GM18498 (cell line): ENCODE measurements at regions not wholly inside any gene's neighbourhood (a gene's known extent, or its start where the extent isn't known, plus 50 kb on each side); places are given as distances from the start of the nearest gene placed in this dataset.

Experiments used
- ATAC-seq: cut with Tn5 transposase; IDR thresholded peaks from one replicate; pipeline ENCODE4 v1.9.1; 2021; ENCODE audit warnings: mild to moderate bottlenecking, moderate library complexity; ENCODE audit not compliant: unreplicated experiment

GRCh38 chr6:14849185-14849584 lies 396.7 kb upstream of the JARID2 start:
- ATAC-seq, result no peak

- no peak for ATAC-seq
Observed at GRCh38 chr6:14851281-14851680, 394.6 kb upstream of the JARID2 start.

- no peak for ATAC-seq
Observed at GRCh38 chr6:14852375-14852774, 393.5 kb upstream of the JARID2 start.

GRCh38 chr6:14856177-14856576 lies 389.7 kb upstream of the JARID2 start:
- no peak for ATAC-seq

GRCh38 chr6:14857001-14857400 lies 388.9 kb upstream of the JARID2 start:
- no peak for ATAC-seq

GRCh38 chr6:14857501-14857900 lies 388.4 kb upstream of the JARID2 start:
- no peak for ATAC-seq

- ATAC-seq, result no peak
Observed at GRCh38 chr6:14858808-14859207, 387.1 kb upstream of the JARID2 start.

- ATAC-seq, result no peak
Observed at GRCh38 chr6:14860774-14861173, 385.1 kb upstream of the JARID2 start.

- ATAC-seq, result no peak
Observed at GRCh38 chr6:14861491-14861943, 384.4 kb upstream of the JARID2 start.

- no peak for ATAC-seq
Observed at GRCh38 chr6:14862845-14863244, 383.0 kb upstream of the JARID2 start.

GRCh38 chr6:14863902-14864850 lies 381.7 kb upstream of the JARID2 start:
- no peak for ATAC-seq

- no peak for ATAC-seq
Observed at GRCh38 chr6:14865531-14866100, 380.3 kb upstream of the JARID2 start.

GRCh38 chr6:14867802-14868201 lies 378.1 kb upstream of the JARID2 start:
- ATAC-seq, result no peak

- no peak for ATAC-seq
Observed at GRCh38 chr6:14871221-14871620, 374.6 kb upstream of the JARID2 start.

GRCh38 chr6:14873101-14873500 lies 372.8 kb upstream of the JARID2 start:
- ATAC-seq, result no peak

- no peak for ATAC-seq
Observed at GRCh38 chr6:14873781-14874441, 372.0 kb upstream of the JARID2 start.

- ATAC-seq, result no peak
Observed at GRCh38 chr6:14874975-14875480, 370.8 kb upstream of the JARID2 start.

- peak; percentile 65 for ATAC-seq
Observed at GRCh38 chr6:14875481-14876063, 370.3 kb upstream of the JARID2 start.

- no peak for ATAC-seq
Observed at GRCh38 chr6:14876778-14877613, 368.9 kb upstream of the JARID2 start.

GRCh38 chr6:14877758-14878157 lies 368.1 kb upstream of the JARID2 start:
- no peak for ATAC-seq
